ENCODE measurements at regions not wholly inside any gene's neighbourhood (a gene's known extent, or its start where the extent isn't known, plus 50 kb on each side); places are given as distances from the start of the nearest gene placed in this dataset.

DNA sequence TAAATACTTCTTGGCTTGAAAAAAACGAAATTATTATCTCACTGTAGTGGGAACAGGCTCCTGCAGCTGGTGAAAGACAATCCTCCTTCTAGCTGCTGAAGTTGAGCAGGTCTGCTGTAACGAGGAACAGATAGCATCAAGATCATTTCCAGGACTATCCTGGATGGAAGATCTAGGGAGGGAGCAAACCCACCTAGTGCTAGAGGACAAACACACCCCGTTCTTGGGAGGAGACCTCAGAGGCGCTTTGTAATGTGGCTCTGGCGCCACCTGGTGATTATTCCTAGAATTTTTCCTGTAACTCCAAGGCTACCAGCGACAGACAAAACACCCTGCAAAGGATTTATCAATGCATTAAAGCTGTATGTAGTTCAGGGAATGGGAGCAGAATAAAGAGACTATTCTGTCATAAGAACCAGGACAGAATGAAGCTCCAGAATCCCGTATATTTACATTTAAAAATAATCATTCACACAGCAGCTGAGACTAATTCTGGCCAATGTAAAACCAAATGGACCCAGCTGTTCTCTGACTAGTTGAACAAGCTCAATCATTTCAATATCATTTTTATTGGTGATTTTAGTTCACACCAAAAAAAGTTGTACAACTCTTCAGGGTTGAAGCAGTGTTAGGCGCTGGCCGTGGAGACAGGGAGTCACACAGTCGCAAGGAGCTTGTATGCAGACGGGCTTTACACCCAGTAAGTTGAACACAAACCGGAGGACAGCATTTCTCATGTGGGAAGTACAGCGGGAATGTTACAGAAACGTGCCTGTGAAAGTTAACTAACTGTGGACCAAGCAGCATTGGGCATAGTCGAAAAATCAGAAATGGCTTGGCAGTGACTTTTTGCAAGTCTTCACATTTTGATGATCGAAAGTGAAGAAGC is 290.3 kb downstream of the TRIB2 start:
- TF ChIP-seq TAF1 (IDR thresholded peaks at IDR 0.05; ENCODE audit: low read depth) (no peak), RAD21 (IDR thresholded peaks at IDR 0.05; ENCODE audit: low read depth) (peak; percentile 82), MAX (IDR thresholded peaks at IDR 0.05) (no peak)

DNA sequence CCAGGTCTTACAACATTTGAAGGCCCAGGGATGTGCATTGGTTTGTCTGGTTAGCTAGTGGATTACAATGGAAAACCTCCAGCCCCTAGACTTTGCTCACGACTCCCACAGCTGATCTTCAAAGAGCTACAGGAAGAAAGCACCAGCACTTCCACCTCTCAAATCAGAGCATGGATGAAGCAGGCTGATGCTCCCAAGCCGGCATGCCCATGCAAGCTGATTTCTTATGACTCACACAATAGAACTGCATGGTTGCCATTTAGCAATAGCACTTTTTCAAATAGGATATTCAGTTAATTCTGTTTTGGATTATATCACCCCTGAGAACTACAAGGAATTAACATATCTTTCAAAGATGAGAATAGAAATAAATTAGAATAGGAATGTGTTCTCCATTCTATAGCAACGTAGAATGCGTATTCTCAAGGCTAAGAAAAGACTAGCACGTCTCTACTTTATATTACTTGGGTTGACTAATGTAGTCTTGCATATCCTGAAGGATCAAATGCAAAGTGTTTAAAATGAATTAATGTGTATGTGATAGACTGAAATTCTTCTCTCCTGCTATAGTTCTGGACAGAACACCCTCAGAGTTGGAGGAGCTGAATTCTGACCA is 292.4 kb downstream of the TRIB2 start:
- TF ChIP-seq EP300 (IDR thresholded peaks at IDR 0.05; ENCODE audit: borderline replicate concordance) (no peak), FOXM1 (IDR thresholded peaks at IDR 0.05; ENCODE audit: borderline replicate concordance, low read depth) (no peak), TCF12 (IDR thresholded peaks at IDR 0.05; ENCODE audit: low read depth) (no peak), CEBPB (IDR thresholded peaks at IDR 0.05) (no peak), ZBTB7A (IDR thresholded peaks at IDR 0.05; ENCODE audit: low read depth) (no peak), EGR1 (IDR thresholded peaks at IDR 0.05) (no peak), REST (IDR thresholded peaks at IDR 0.05; ENCODE audit: low read depth) (no peak), MAX (IDR thresholded peaks at IDR 0.05) (no peak), RAD21 (IDR thresholded peaks at IDR 0.05; ENCODE audit: low read depth) (no peak), YY1 (IDR thresholded peaks at IDR 0.05; ENCODE audit: low read depth) (no peak), NFIC (IDR thresholded peaks at IDR 0.05) (no peak), TEAD4 (IDR thresholded peaks at IDR 0.05) (no peak), TAF1 (IDR thresholded peaks at IDR 0.05; ENCODE audit: low read depth) (no peak), CREB1 (IDR thresholded peaks at IDR 0.05; ENCODE audit: low read depth) (no peak)
- TF ChIP-seq, protein P1, sequence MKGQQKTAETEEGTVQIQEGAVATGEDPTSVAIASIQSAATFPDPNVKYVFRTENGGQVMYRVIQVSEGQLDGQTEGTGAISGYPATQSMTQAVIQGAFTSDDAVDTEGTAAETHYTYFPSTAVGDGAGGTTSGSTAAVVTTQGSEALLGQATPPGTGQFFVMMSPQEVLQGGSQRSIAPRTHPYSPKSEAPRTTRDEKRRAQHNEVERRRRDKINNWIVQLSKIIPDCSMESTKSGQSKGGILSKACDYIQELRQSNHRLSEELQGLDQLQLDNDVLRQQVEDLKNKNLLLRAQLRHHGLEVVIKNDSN (IDR thresholded peaks at IDR 0.05), result no peak

GRCh38 chr2:13010283-13010682 is 293.5 kb downstream of the TRIB2 start:
- TF ChIP-seq, protein P1 (IDR thresholded peaks at IDR 0.05), result no peak
- no peak for TF ChIP-seq REST (IDR thresholded peaks at IDR 0.05; ENCODE audit: low read depth)
- TF ChIP-seq TEAD4 (IDR thresholded peaks at IDR 0.05), result no peak
- no peak for TF ChIP-seq FOXM1 (IDR thresholded peaks at IDR 0.05; ENCODE audit: borderline replicate concordance, low read depth)
- no peak for TF ChIP-seq TAF1 (IDR thresholded peaks at IDR 0.05; ENCODE audit: low read depth)
- TF ChIP-seq CREB1 (IDR thresholded peaks at IDR 0.05; ENCODE audit: low read depth), result no peak
- no peak for TF ChIP-seq YY1 (IDR thresholded peaks at IDR 0.05; ENCODE audit: low read depth)
- no peak for TF ChIP-seq NFIC (IDR thresholded peaks at IDR 0.05)

- TF ChIP-seq REST (IDR thresholded peaks at IDR 0.05; ENCODE audit: low read depth) (no peak), RAD21 (IDR thresholded peaks at IDR 0.05; ENCODE audit: low read depth) (no peak)
Measured at GRCh38 chr2:13014783-13015182, 298.0 kb downstream of the TRIB2 start.

All from Ishikawa (cell line).